DND-41 (cell line): ENCODE measurements at regions not wholly inside any gene's neighbourhood (a gene's known extent, or its start where the extent isn't known, plus 50 kb on each side); places are given as distances from the start of the nearest gene placed in this dataset.

Source experiments
- ATAC-seq: fragments of 200-7000 bp; cut with Tn5 transposase; 3 replicates; pipeline ENCODE4 v1.9.1; 2021; ENCODE audit warnings: low read depth; ENCODE audit not compliant: insufficient read depth
- DNase-seq: peaks from one replicate; pipeline ENCODE4 v3.0.0-alpha.2; 2020
- H2AFZ ChIP-seq: 2 replicates; pipeline ENCODE4 v1.6.0; 2012; ENCODE audit warnings: low read depth, low read length
- H3K27ac ChIP-seq: 2 replicates; pipeline ENCODE4 v1.5.1; 2012; ENCODE audit warnings: low read length, inconsistent platforms
- H3K27me3 ChIP-seq: fragments of 200-600 bp; sonication (generic); 2 replicates; pipeline ENCODE4 v1.6.0; 2012; ENCODE audit warnings: low read length, mild to moderate bottlenecking, inconsistent platforms; ENCODE audit not compliant: insufficient read depth, poor library complexity
- H3K36me3 ChIP-seq: 2 replicates; pipeline ENCODE4 v1.5.1; 2012; ENCODE audit warnings: low read length, inconsistent platforms; ENCODE audit not compliant: insufficient read depth
- H3K4me1 ChIP-seq: 2 replicates; pipeline ENCODE4 v1.5.1; 2012; ENCODE audit warnings: mild to moderate bottlenecking, low read length; ENCODE audit not compliant: insufficient read depth
- H3K4me2 ChIP-seq: 2 replicates; pipeline ENCODE4 v1.6.0; 2012; ENCODE audit warnings: mild to moderate bottlenecking, moderate library complexity, low read length, inconsistent platforms; ENCODE audit not compliant: insufficient read depth
- H3K4me3 ChIP-seq, 2 experiments: fragments of 200-600 bp in 1 of 2; shearing (Covaris generic) in 1 of 2; 2 replicates each; pipeline ENCODE4 v1.5.1; 2012 to 2016; ENCODE audit warnings: inconsistent platforms in 2 of 2, low read length in 2 of 2, mild to moderate bottlenecking in 2 of 2, low read depth in 1 of 2, moderate library complexity in 1 of 2
- H3K79me2 ChIP-seq: 2 replicates; pipeline ENCODE4 v1.6.0; 2012; ENCODE audit warnings: low read length, inconsistent platforms; ENCODE audit not compliant: insufficient read depth
- H3K9ac ChIP-seq: 2 replicates; pipeline ENCODE4 v1.6.0; 2012; ENCODE audit warnings: low read depth, mild to moderate bottlenecking, inconsistent platforms, low read length, moderate library complexity
- H3K9me3 ChIP-seq: 2 replicates; pipeline ENCODE4 v1.5.1; 2012; ENCODE audit warnings: low read length, moderate library complexity, mild to moderate bottlenecking, inconsistent platforms; ENCODE audit not compliant: insufficient read depth, severe bottlenecking
- H4K20me1 ChIP-seq: 2 replicates; pipeline ENCODE4 v1.6.0; 2012; ENCODE audit warnings: low read length; ENCODE audit not compliant: insufficient read depth
- EZH2 ChIP-seq: IDR thresholded peaks from 3 replicates; pipeline ENCODE4 v1.6.1; 2012; ENCODE audit warnings: borderline replicate concordance, low read depth, mild to moderate bottlenecking, moderate library complexity, low read length, inconsistent platforms; ENCODE audit not compliant: severe bottlenecking
- TF ChIP-seq, protein P1 (sequence below): IDR thresholded peaks from 2 replicates; pipeline ENCODE4 v1.5.1; 2012; ENCODE audit warnings: borderline replicate concordance, low read length, moderate library complexity, mild to moderate bottlenecking; ENCODE audit not compliant: poor library complexity, severe bottlenecking; ENCODE audit errors: extremely low read depth

DNA sequence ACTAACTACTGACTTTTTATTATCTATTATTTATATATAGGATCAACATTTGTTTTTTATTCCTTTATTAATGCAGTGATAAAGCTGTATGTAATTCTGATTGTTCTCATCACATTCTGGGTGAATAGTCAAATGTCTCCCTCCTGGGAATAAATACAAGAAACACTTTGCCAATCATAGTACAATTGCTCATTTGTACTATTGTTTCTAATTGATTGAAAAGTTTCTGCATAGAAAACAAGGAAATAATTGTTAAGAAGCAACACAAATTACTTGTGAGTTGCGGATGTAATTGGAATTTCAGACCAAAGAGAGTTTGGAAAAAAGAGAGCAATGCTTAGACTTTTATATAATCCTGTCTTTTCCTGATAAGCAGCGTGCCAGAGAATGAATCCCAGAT, 1013.9 kb downstream of the EFNA5 start:
- no peaks in the 10 kb centered on the region for H4K20me1 ChIP-seq
- no peak overlapping the region for H3K4me2 ChIP-seq
- H3K4me1 ChIP-seq, result no peaks in the 10 kb centered on the region
- no peaks in the 10 kb centered on the region for H3K27me3 ChIP-seq
- no peak overlapping the region for H3K4me3 ChIP-seq
- no peak overlapping the region for H2AFZ ChIP-seq
- no peaks in the 10 kb centered on the region for H3K9me3 ChIP-seq
- ATAC-seq (no peak), DNase-seq (no peak)
- no peaks in the 10 kb centered on the region for H3K79me2 ChIP-seq
- TF ChIP-seq EZH2, result no peak
- TF ChIP-seq, protein P1, sequence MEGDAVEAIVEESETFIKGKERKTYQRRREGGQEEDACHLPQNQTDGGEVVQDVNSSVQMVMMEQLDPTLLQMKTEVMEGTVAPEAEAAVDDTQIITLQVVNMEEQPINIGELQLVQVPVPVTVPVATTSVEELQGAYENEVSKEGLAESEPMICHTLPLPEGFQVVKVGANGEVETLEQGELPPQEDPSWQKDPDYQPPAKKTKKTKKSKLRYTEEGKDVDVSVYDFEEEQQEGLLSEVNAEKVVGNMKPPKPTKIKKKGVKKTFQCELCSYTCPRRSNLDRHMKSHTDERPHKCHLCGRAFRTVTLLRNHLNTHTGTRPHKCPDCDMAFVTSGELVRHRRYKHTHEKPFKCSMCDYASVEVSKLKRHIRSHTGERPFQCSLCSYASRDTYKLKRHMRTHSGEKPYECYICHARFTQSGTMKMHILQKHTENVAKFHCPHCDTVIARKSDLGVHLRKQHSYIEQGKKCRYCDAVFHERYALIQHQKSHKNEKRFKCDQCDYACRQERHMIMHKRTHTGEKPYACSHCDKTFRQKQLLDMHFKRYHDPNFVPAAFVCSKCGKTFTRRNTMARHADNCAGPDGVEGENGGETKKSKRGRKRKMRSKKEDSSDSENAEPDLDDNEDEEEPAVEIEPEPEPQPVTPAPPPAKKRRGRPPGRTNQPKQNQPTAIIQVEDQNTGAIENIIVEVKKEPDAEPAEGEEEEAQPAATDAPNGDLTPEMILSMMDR, result no peak
- H3K36me3 ChIP-seq, result no peaks in the 10 kb centered on the region
- no peak overlapping the region for H3K9ac ChIP-seq
- no peak overlapping the region for H3K27ac ChIP-seq

DNA sequence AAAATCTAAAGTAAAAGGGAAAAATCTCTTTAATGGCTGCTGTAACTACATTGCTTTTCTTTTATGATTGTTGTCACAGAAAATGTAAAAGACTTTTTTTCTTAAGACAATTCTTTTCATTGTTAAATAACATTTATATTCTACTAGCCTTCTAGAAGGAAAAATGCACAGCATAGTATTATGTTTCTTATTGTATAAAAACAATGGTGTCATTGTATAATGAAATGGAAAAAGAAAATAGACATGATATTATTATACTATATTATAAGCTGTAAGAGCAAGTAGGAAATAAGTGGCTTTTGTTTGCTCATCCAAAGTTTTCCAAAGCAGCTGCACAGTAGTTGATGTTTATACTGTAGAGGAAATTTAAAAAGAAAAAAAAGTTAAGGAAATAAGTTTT, 1021.7 kb downstream of the EFNA5 start:
- Histone ChIP-seq H3K9me3 (no peaks in the 10 kb centered on the region), H3K79me2 (no peaks in the 10 kb centered on the region), H4K20me1 (no peaks in the 10 kb centered on the region), H3K27ac (no peak overlapping the region), H3K9ac (no peak overlapping the region), H2AFZ (no peak overlapping the region), H3K27me3 (no peaks in the 10 kb centered on the region), H3K4me3 (no peak overlapping the region), H3K4me1 (no peaks in the 10 kb centered on the region), H3K36me3 (no peaks in the 10 kb centered on the region), H3K4me2 (no peak overlapping the region)
- no peak for DNase-seq
- no peak for ATAC-seq
- TF ChIP-seq, protein P1, result no peak
- no peak for TF ChIP-seq EZH2

DNA sequence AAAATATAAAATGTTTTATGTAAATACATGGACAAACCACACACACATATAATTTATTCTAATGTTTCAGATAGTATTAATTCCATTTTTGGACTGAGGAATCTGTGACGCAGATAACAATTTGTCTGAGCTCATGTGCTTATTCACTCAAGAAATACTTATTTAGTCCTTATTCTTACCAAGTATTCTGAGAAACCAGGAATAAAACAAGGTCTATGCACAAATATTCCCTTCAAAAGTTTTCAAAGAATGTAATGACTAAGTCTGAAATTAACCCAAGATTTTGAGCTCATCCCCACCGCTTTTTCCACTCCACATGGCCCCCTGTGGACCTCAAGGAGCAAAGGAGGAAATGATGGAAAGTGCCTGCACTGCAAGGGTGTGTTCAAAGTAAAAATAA, 1022.3 kb downstream of the EFNA5 start:
- no peaks in the 10 kb centered on the region for H3K36me3 ChIP-seq
- H3K4me1 ChIP-seq, result no peaks in the 10 kb centered on the region
- no peak overlapping the region for H3K4me3 ChIP-seq
- H2AFZ ChIP-seq, result no peak overlapping the region
- H4K20me1 ChIP-seq, result no peaks in the 10 kb centered on the region
- no peak overlapping the region for H3K4me2 ChIP-seq
- no peaks in the 10 kb centered on the region for H3K79me2 ChIP-seq
- H3K9ac ChIP-seq, result no peak overlapping the region
- no peaks in the 10 kb centered on the region for H3K9me3 ChIP-seq
- DNase-seq, result no peak
- H3K27ac ChIP-seq, result no peak overlapping the region
- no peaks in the 10 kb centered on the region for H3K27me3 ChIP-seq
- ATAC-seq, result no peak
- no peak for TF ChIP-seq EZH2
- TF ChIP-seq, protein P1, result no peak

DNA sequence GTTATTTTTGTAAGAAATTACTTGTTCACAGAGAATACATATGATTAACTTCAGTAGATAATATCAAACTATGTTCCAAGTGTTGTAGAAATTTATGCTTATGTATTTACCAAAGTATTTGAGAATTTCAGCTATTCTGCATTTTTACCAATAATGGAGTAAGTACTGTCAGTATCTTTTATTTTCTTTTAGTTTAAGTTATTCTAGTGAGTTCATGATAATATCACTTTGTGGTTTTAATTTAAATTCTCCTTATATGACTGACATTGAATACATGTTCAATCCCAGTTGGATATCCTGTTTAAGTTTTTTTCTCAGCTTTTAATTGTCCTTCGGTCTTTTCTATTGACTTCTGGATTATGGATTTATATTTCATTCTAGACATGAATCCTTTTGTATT, 1024.6 kb downstream of the EFNA5 start:
- no peaks in the 10 kb centered on the region for H3K36me3 ChIP-seq
- H3K4me1 ChIP-seq, result no peaks in the 10 kb centered on the region
- no peaks in the 10 kb centered on the region for H3K27me3 ChIP-seq
- no peaks in the 10 kb centered on the region for H4K20me1 ChIP-seq
- no peak overlapping the region for H2AFZ ChIP-seq
- no peak for DNase-seq
- no peak overlapping the region for H3K4me2 ChIP-seq
- ATAC-seq, result no peak
- no peak overlapping the region for H3K27ac ChIP-seq
- no peak overlapping the region for H3K4me3 ChIP-seq
- H3K9ac ChIP-seq, result no peak overlapping the region
- TF ChIP-seq, protein P1, result no peak
- TF ChIP-seq EZH2, result no peak
- no peaks in the 10 kb centered on the region for H3K9me3 ChIP-seq
- no peaks in the 10 kb centered on the region for H3K79me2 ChIP-seq
